ENCODE measurements at regions not wholly inside any gene's neighbourhood (a gene's known extent, or its start where the extent isn't known, plus 50 kb on each side); places are given as distances from the start of the nearest gene placed in this dataset.

DNA sequence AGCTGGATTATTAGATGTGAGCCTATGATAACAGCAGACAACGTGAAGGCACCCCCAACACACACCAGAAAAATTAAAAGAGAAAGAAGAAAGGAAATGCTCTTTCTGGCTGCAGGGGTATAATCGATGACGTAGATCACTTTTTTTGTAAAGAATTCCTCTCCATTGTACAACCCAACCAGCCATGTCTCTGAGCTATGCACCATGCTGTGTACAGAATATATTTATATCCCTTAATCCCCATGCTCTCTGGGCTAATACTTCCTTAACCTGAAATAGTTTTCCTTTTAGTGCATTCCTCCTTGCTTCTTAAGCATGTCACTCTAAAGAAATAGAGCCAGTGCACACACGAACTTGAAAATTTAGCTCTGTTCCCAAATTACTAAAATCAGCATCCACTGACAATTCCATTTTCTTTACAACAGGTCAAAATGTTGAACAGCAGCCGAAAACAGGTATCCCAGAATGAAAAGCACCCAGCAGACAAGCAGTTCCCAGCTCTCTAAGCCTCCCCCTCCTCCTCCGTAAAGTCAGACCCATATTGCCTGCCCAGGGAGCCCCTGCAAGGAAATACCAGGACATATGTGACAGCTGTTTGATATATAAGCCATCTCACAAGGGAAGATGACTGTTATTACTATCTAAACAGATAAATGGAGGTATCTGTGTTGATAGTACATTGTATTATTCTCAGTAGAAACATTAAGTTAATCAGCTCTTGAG lies 247.4 kb upstream of the RAB6C start:
- H3K4me3 ChIP-seq (replicated peaks in 1 of 3; ENCODE audit: insufficient read depth in 1 of 3, low read depth in 1 of 3, low read length in 3 of 3) = no peak overlapping the region
- DNase-seq (ENCODE audit: low read depth, low spot score) = no peak
- H3K4me1 ChIP-seq (ENCODE audit: control insufficient read depth, extremely low read depth, insufficient read depth, low read length) = no peaks in the 10 kb centered on the region
- no peaks in the 10 kb centered on the region for H3K27me3 ChIP-seq (ENCODE audit: control insufficient read depth in 2 of 2, insufficient read depth in 2 of 2, low read length in 2 of 2)
- BruUV-seq (replicated peaks) = no TSS peak
- no peaks in the 10 kb centered on the region for H4K20me1 ChIP-seq (replicated peaks; ENCODE audit: control insufficient read depth, extremely low read depth, insufficient read depth, low read length)
- peaks cover 7% of the 10 kb centered on the region for H3K9me3 ChIP-seq (replicated peaks; ENCODE audit: control insufficient read depth, insufficient read depth, low read length)
- FAIRE-seq = no peak
- intact Hi-C loops (cut with micrococcal nuclease) (no loop called here), dilution Hi-C loops (cut with MboI; ENCODE audit: extremely low pct_ligation_motif_present, low sequenced_read_pairs) (no loop called here)
- no peak overlapping the region for H3K27ac ChIP-seq (ENCODE audit: insufficient read depth, low read depth, low read length)
- no peaks in the 10 kb centered on the region for H3K36me3 ChIP-seq (ENCODE audit: control insufficient read depth in 2 of 2, extremely low read depth in 1 of 2, insufficient read depth in 2 of 2, low read length in 2 of 2)
- no peak overlapping the region for H3K9ac ChIP-seq (replicated peaks; ENCODE audit: extremely low read depth, insufficient read depth, low read length)
- CTCF ChIA-PET = interaction anchor here (0.9 kb wide), 1 partner anchor 80 kb away, joined by 3 read pairs; no protein-coding TSS in a partner anchor
- H2AFZ ChIP-seq (ENCODE audit: low read depth, low read length) = no peak overlapping the region
- H3K79me2 ChIP-seq (ENCODE audit: control insufficient read depth, insufficient read depth, low read length) = no peaks in the 10 kb centered on the region
- no peak for TF ChIP-seq EZH2 (IDR thresholded peaks at IDR 0.05; ENCODE audit: borderline replicate concordance, low read depth, low read length, severe bottlenecking)
- TF ChIP-seq POLR2AphosphoS5 (IDR thresholded peaks at IDR 0.05; ENCODE audit: insufficient read depth, low read depth, low read length) = no peak
- TF ChIP-seq, protein P1, sequence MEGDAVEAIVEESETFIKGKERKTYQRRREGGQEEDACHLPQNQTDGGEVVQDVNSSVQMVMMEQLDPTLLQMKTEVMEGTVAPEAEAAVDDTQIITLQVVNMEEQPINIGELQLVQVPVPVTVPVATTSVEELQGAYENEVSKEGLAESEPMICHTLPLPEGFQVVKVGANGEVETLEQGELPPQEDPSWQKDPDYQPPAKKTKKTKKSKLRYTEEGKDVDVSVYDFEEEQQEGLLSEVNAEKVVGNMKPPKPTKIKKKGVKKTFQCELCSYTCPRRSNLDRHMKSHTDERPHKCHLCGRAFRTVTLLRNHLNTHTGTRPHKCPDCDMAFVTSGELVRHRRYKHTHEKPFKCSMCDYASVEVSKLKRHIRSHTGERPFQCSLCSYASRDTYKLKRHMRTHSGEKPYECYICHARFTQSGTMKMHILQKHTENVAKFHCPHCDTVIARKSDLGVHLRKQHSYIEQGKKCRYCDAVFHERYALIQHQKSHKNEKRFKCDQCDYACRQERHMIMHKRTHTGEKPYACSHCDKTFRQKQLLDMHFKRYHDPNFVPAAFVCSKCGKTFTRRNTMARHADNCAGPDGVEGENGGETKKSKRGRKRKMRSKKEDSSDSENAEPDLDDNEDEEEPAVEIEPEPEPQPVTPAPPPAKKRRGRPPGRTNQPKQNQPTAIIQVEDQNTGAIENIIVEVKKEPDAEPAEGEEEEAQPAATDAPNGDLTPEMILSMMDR (IDR thresholded peaks at IDR 0.05; ENCODE audit: extremely low read depth in 1 of 2, insufficient read depth in 1 of 2, low read depth in 1 of 2, low read length in 2 of 2) = no peak
- no peak for TF ChIP-seq GATA2 (IDR thresholded peaks at IDR 0.05; ENCODE audit: insufficient read depth, insufficient read length, low read depth, low read length)
- POLR2A ChIA-PET = no interaction called here
- no peak overlapping the region for H3K4me2 ChIP-seq (ENCODE audit: insufficient read depth, low read length)
- H3K9me1 ChIP-seq (replicated peaks; ENCODE audit: control insufficient read depth, extremely low read depth, insufficient read depth, low read length) = no peaks in the 10 kb centered on the region

DNA sequence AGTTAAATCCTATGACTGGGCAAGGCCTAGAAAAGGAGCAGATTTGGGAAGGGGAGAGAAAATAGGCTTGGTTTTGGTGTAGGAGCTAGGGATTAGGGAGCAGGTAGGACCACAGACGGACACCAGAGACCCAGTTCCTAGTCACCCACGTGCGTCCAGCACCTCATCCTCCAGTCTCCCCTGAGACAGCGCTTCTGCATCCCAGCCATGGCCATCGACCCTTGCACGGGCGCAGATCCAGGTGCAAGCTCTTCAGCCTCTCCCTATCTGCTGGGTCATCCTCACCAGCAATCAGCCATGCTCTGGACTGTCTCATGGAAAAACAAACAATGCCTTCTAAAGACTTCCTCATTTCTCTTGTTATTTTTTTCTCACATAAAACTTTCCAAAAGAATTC lies 246.8 kb upstream of the RAB6C start:
- TF ChIP-seq GATA2 (IDR thresholded peaks at IDR 0.05; ENCODE audit: insufficient read depth, insufficient read length, low read depth, low read length) = no peak
- TF ChIP-seq, protein P2, sequence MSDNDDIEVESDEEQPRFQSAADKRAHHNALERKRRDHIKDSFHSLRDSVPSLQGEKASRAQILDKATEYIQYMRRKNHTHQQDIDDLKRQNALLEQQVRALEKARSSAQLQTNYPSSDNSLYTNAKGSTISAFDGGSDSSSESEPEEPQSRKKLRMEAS (IDR thresholded peaks at IDR 0.05; ENCODE audit: insufficient read depth, insufficient read length) = no peak
- TF ChIP-seq EZH2 (IDR thresholded peaks at IDR 0.05; ENCODE audit: borderline replicate concordance, low read depth, low read length, severe bottlenecking) = no peak
- no peak for TF ChIP-seq POLR2AphosphoS5 (IDR thresholded peaks at IDR 0.05; ENCODE audit: insufficient read depth, low read depth, low read length)
- TF ChIP-seq JUN (IDR thresholded peaks at IDR 0.05; ENCODE audit: borderline replicate concordance, insufficient read depth, insufficient read length, low read depth) = no peak
- TF ChIP-seq, protein P1 (IDR thresholded peaks at IDR 0.05; ENCODE audit: extremely low read depth in 1 of 2, insufficient read depth in 1 of 2, low read depth in 1 of 2, low read length in 2 of 2) = no peak
- TF ChIP-seq POLR2A (IDR thresholded peaks at IDR 0.05; ENCODE audit: low read depth, low read length) = no peak
- TF ChIP-seq MYC (IDR thresholded peaks at IDR 0.05; ENCODE audit: low read depth, low read length) = no peak
- no peak for TF ChIP-seq FOS (IDR thresholded peaks at IDR 0.05; ENCODE audit: borderline replicate concordance, insufficient read depth, low read length)
- H3K4me3 ChIP-seq (replicated peaks in 1 of 3; ENCODE audit: insufficient read depth in 1 of 3, low read depth in 1 of 3, low read length in 3 of 3) = no peak overlapping the region
- dilution Hi-C loops (cut with MboI; ENCODE audit: extremely low pct_ligation_motif_present, low sequenced_read_pairs) = no loop called here
- no peaks in the 10 kb centered on the region for H3K36me3 ChIP-seq (ENCODE audit: control insufficient read depth in 2 of 2, extremely low read depth in 1 of 2, insufficient read depth in 2 of 2, low read length in 2 of 2)
- no peaks in the 10 kb centered on the region for H3K79me2 ChIP-seq (ENCODE audit: control insufficient read depth, insufficient read depth, low read length)
- peaks cover 7% of the 10 kb centered on the region for H3K9me3 ChIP-seq (replicated peaks; ENCODE audit: control insufficient read depth, insufficient read depth, low read length)
- no peak overlapping the region for H2AFZ ChIP-seq (ENCODE audit: low read depth, low read length)
- intact Hi-C loops (cut with micrococcal nuclease) = no loop called here
- H4K20me1 ChIP-seq (replicated peaks; ENCODE audit: control insufficient read depth, extremely low read depth, insufficient read depth, low read length) = no peaks in the 10 kb centered on the region
- no peak for FAIRE-seq
- no TSS peak for BruUV-seq (replicated peaks)
- H3K27me3 ChIP-seq (ENCODE audit: control insufficient read depth in 2 of 2, insufficient read depth in 2 of 2, low read length in 2 of 2) = no peaks in the 10 kb centered on the region
- DNase-seq (ENCODE audit: low read depth, low spot score) = no peak
- H3K9me1 ChIP-seq (replicated peaks; ENCODE audit: control insufficient read depth, extremely low read depth, insufficient read depth, low read length) = no peaks in the 10 kb centered on the region
- H3K27ac ChIP-seq (ENCODE audit: insufficient read depth, low read depth, low read length) = no peak overlapping the region
- no peaks in the 10 kb centered on the region for H3K4me1 ChIP-seq (ENCODE audit: control insufficient read depth, extremely low read depth, insufficient read depth, low read length)
- ChIA-PET CTCF (no interaction called here), POLR2A (no interaction called here)
- no peak overlapping the region for H3K4me2 ChIP-seq (ENCODE audit: insufficient read depth, low read length)
- no peak overlapping the region for H3K9ac ChIP-seq (replicated peaks; ENCODE audit: extremely low read depth, insufficient read depth, low read length)
